Testis (tissue), 2 donors: ENCODE measurements at regions not wholly inside any gene's neighbourhood (a gene's known extent, or its start where the extent isn't known, plus 50 kb on each side); places are given as distances from the start of the nearest gene placed in this dataset.
A peak's percentile ranks its signal among the peaks of the same experiment; 100 is the strongest.

Source experiments
- CTCF ChIP-seq, 3 experiments: fragments of 450-650 bp in 2 of 3; fragments of 200-600 bp in 1 of 3; sonication (generic) in 1 of 3; IDR thresholded peaks; one replicate each; pipeline ENCODE4 v1.5.1; 2016 to 2019; ENCODE audit warnings: antibody characterized with exemption in 3 of 3, mild to moderate bottlenecking in 2 of 3, moderate library complexity in 1 of 3
- POLR2A ChIP-seq: fragments of 450-650 bp; IDR thresholded peaks from one replicate; pipeline ENCODE4 v1.6.1; 2017; ENCODE audit warnings: antibody characterized with exemption, mild to moderate bottlenecking, moderate library complexity

DNA sequence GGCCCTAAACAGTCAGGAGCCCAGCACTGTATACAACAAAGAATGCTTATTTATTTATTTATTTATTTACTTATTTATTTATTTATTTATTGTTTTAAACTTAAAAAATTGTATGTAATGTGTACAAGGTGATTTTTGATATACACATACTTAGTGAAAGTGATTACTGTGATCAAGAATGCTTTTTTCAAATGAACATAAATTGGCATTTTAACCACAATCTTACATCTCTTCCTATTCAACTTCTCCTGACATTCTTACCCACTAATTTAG, 776.6 kb downstream of the TSN start:
- TF ChIP-seq CTCF (IDR thresholded peaks at IDR 0.05) = peak in 1 of 3 experiments; percentile 4
- no peak for TF ChIP-seq POLR2A
